Dendritic cell treated with granulocyte-macrophage colony-stimulating factor and Interleukin-4, amounts not matched to agents 40 ng/mL and 50 ng/mL, for 4 days (primary cell): ENCODE measurements at regions not wholly inside any gene's neighbourhood (a gene's known extent, or its start where the extent isn't known, plus 50 kb on each side); places are given as distances from the start of the nearest gene placed in this dataset.
"Not testable (repeated sequence)": the region's sequence is repeated elsewhere in the genome, so short reads cannot be mapped to it uniquely, and the experiment has no call there.

Experiments used
- H3K27ac Mint-ChIP-seq: one replicate; pipeline ENCODE4 v1.8.0; 2022; ENCODE audit warnings: mild to moderate bottlenecking, mixed read lengths
- H3K27me3 Mint-ChIP-seq: one replicate; pipeline ENCODE4 v1.8.0; 2022; ENCODE audit warnings: mild to moderate bottlenecking, mixed read lengths
- H3K36me3 Mint-ChIP-seq: one replicate; pipeline ENCODE4 v1.8.0; 2022; ENCODE audit warnings: low read depth, mixed read lengths
- H3K4me1 Mint-ChIP-seq: one replicate; pipeline ENCODE4 v1.8.0; 2022; ENCODE audit warnings: low read depth, mixed read lengths
- H3K4me3 Mint-ChIP-seq: one replicate; pipeline ENCODE4 v1.8.0; 2022; ENCODE audit warnings: mild to moderate bottlenecking, moderate library complexity, mixed read lengths
- H3K9me3 Mint-ChIP-seq: one replicate; pipeline ENCODE4 v1.8.0; 2022; ENCODE audit warnings: mixed read lengths
- intact Hi-C: fragments of 100-400 bp; cut with micrococcal nuclease; formaldehyde crosslinking; loops from one replicate; pipeline ENCODE4 v1.15.0; 2022

DNA sequence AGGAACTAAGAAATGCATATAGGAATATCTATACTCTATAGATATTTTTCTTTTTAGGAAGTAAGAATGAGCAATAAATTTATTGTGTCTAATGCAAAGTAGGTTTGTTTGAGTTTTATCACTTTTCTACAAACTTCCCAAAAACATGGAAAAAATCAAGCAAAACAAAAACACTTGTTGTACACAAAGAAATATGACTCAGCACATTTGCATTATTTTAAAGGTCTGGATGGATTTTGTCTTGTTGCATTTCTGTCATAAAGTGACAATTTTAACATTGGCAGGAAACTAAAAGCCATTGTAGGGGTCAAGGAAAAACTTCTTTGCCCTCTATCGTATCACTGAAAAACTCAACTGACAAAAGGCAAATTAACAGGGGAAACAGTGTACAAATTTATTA is 267.2 kb downstream of the PYDC2 start:
- intact Hi-C loops = no loop called here
- no peak overlapping the region for H3K27ac Mint-ChIP-seq

DNA sequence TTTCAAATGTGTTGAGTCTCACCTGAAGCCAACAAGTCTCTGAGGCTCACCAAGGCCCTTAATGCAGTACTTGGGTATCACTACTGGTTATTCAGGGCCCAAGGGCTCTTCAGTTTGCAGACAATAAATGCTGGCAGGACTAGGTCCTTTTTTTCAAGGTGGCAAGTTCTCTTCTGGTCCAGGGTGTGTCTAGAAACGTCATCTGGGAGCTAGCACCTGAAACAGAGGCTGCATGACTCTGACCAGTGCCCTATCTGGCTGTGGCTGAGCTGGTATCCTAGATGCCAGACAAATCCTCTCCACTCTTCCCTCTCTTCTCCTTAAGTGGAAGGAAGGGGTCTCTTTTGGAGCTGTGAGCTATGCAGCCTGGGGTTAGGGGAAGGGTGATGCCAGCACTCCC is 276.8 kb downstream of the PYDC2 start:
- no peaks in the 10 kb centered on the region for H3K27me3 Mint-ChIP-seq
- no peak overlapping the region for H3K27ac Mint-ChIP-seq
- H3K4me3 Mint-ChIP-seq = no peak overlapping the region
- no peaks in the 10 kb centered on the region for H3K36me3 Mint-ChIP-seq
- intact Hi-C loops = no loop called here
- H3K9me3 Mint-ChIP-seq = peaks cover 69% of the 10 kb centered on the region
- H3K4me1 Mint-ChIP-seq = no peaks in the 10 kb centered on the region

More for the DNA sequence above, 267.2 kb downstream of the PYDC2 start:
- Mint-ChIP-seq H3K4me3 (no peak overlapping the region), H3K9me3 (peaks cover 34% of the 10 kb centered on the region), H3K27me3 (no peaks in the 10 kb centered on the region), H3K36me3 (no peaks in the 10 kb centered on the region), H3K4me1 (no peaks in the 10 kb centered on the region)

DNA sequence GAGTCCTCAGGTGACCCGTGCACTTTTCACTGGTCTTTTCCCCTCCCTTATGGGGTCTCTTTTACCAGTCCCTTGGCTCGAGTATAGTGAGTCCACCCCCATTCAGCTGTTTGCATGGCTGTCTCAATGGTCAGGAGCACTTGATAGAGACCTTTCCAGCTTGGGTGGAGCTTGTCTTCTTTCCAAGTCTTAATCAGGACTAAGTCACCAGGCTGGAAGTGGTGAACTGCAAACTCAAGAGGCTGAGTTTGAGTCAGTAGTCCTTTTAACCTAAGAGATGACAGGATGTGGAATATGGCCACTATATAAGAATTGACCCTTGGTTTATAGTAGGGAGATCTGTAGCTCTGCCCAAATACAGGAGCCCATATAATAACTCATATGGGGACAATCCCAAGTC is 279.7 kb downstream of the PYDC2 start:
- no peak overlapping the region for H3K4me3 Mint-ChIP-seq
- H3K36me3 Mint-ChIP-seq = no peaks in the 10 kb centered on the region
- H3K27ac Mint-ChIP-seq = no peak overlapping the region
- intact Hi-C loops = no loop called here
- H3K9me3 Mint-ChIP-seq = peaks cover 63% of the 10 kb centered on the region
- no peaks in the 10 kb centered on the region for H3K27me3 Mint-ChIP-seq
- no peaks in the 10 kb centered on the region for H3K4me1 Mint-ChIP-seq

DNA sequence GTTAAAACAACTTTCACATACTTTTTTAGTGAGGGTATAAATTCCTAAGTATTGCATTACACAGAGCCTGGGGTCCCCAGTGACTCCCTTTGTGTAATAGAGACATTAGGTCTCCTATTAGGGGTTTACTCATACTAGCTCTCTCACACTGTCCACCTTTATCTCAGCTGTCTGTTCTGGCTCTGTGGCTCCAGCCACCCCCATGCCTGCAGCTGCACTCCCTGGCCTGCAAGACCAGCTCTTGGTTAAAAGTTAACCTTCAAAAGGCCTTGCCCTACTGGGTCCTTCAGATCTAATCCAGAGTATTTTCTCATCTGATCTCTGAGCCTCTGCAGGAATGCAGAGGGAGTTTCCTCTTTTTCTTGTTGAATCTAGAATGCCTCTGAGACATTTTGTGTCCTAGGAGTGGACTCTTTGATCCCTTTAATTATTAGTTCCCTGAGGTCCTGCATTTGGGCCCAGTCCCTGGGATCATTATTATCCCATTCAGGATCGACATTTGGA is 280.9 kb downstream of the PYDC2 start:
- H3K27me3 Mint-ChIP-seq, H3K36me3 Mint-ChIP-seq, intact Hi-C loops, H3K27ac Mint-ChIP-seq, H3K4me3 Mint-ChIP-seq, H3K4me1 Mint-ChIP-seq: not testable (repeated sequence)
- H3K9me3 Mint-ChIP-seq = peaks cover 63% of the 10 kb centered on the region

DNA sequence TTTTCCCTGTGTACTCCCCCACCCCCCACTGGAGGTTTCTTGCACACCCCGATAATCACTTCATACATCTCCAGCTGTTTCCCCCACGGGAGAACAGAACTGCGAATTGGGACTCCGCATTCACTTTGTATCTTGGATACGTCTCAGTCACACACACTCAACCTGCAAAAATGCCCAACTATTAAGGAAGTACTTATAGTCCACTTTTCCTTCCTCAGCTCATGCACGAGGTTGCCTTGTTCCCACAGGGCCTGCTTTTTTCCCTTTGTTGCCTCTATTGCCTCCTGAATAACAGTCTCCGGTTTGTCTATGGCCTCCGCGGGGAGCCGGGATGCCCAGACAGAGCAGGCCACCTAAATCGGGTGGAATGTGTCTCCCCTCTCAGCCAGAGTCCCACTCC is 282.3 kb downstream of the PYDC2 start:
- Mint-ChIP-seq H3K4me1 (no peaks in the 10 kb centered on the region), H3K4me3 (no peak overlapping the region), H3K9me3 (peaks cover 52% of the 10 kb centered on the region), H3K36me3 (no peaks in the 10 kb centered on the region), H3K27ac (no peak overlapping the region), H3K27me3 (no peaks in the 10 kb centered on the region)
- intact Hi-C loops = no loop called here

DNA sequence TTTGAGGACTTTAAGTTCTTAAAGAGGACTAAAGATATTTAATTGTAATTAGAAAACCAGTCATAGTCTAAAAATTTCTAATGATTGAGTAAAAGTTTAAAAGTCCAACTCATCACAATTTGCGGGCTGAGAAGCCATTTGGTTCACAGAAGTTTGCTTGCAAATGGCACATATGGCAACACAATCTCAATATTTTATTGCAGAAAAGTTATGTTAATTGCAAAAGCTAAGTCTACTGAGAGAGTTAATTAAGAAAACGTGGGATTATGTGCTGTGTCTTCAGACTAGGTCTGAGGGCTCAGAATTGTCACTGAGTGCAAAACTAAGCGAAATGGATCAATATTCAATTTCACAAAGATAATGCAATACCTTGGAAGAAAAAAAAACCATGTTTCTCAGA is 289.7 kb downstream of the PYDC2 start:
- Mint-ChIP-seq H3K27me3 (no peaks in the 10 kb centered on the region), H3K9me3 (peaks cover 5% of the 10 kb centered on the region), H3K4me1 (no peaks in the 10 kb centered on the region), H3K4me3 (no peak overlapping the region), H3K36me3 (no peaks in the 10 kb centered on the region), H3K27ac (no peak overlapping the region)
- intact Hi-C loops = no loop called here

DNA sequence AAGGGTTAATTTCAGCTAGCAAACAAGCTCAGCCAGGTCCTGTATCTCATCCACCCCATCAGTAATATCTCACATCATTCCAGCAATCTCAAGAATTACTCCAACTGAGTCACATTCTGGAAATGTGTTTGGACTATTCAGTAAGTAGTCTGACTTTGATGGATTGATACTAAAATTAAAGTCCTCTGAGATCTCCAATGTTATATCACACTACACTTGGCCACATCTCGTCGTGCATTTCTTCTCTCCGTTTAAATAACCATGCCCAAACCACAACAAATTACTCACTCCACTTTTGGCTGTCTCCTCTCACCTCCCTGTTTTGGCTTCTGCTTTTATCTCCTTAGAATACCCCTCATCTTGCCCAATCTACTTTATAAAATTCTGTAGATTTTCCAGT is 292.2 kb downstream of the PYDC2 start:
- Mint-ChIP-seq H3K36me3 (no peaks in the 10 kb centered on the region), H3K27ac (no peak overlapping the region), H3K27me3 (no peaks in the 10 kb centered on the region), H3K4me1 (no peaks in the 10 kb centered on the region), H3K4me3 (no peak overlapping the region), H3K9me3 (peaks cover 19% of the 10 kb centered on the region)
- intact Hi-C loops = no loop called here

DNA sequence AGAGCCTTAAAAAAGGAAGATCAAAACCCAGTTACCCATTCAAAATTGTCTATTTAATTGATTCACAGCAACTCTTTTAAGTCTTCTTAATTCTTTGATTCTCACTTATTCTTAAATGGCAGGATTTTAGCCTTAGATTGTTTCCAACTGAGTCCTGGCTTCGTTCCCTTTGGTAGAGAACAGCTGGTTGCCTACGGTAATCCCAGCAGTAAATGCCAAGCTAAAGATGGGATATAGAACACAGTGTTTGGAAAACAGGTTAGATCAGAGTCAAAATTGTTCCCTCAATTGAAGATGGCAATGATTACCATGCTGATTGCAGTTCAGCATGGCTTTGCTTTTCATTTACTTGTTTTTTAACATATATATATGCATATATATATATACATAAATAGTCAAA is 300.9 kb downstream of the PYDC2 start:
- H3K9me3 Mint-ChIP-seq = peaks cover 23% of the 10 kb centered on the region
- no peaks in the 10 kb centered on the region for H3K36me3 Mint-ChIP-seq
- no peaks in the 10 kb centered on the region for H3K4me1 Mint-ChIP-seq

DNA sequence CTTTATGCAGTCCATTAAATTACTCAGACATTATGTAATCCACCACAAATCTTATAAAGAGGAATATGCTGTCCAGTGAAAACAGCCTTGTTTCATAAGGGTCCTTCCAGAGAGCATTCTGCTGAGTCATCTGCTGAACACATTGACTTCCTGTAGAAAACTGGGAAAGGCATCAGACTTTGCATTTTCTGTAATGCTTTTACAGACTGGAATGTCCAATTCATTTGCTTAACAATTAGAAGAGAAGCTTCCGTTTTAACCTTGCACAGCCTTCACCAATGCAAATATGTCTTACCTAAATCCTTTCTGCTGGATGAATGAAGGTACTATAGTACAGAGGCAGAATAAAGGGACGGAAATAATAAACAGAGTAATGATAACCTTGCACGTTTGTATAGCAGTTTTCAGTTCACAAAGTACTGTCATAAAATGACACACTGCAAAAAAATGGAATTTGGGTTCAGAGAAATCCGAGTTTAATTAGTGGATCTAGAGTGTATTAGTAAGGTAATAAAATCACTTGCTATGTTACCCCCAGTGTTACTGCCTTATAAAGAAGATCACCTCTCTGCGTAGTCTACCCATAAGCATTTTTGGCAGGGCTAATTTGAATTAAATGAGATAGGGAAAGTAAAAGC is 301.5 kb downstream of the PYDC2 start:
- intact Hi-C loops = no loop called here
- Mint-ChIP-seq H3K36me3 (no peaks in the 10 kb centered on the region), H3K27me3 (no peaks in the 10 kb centered on the region), H3K4me1 (no peaks in the 10 kb centered on the region), H3K4me3 (no peak overlapping the region), H3K27ac (no peak overlapping the region), H3K9me3 (peaks cover 23% of the 10 kb centered on the region)

More for the DNA sequence above, 300.9 kb downstream of the PYDC2 start:
- intact Hi-C loops = no loop called here
- H3K27me3 Mint-ChIP-seq = no peaks in the 10 kb centered on the region
- no peak overlapping the region for H3K27ac Mint-ChIP-seq
- H3K4me3 Mint-ChIP-seq = no peak overlapping the region

DNA sequence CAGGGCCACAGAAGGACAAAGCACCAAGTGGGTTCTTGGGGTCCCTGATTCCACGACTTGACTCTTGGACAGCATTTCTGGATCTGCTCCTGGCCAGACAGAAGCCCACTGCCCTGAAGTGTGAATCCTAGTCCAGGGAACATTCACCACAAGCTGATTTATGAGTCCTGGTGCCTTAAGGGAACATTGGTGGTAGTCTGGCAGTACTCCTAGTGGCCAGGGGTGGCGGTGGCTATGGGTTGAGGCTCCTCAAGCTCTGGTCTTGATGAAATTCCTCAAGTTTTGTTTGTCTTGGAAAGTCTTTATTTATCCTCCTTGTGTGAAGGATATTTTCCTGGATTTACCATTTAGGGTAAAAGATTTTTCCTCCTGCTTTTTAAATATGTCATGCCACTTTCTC is 307.5 kb downstream of the PYDC2 start:
- Mint-ChIP-seq H3K4me3 (no peak overlapping the region), H3K27ac (no peak overlapping the region), H3K36me3 (no peaks in the 10 kb centered on the region), H3K27me3 (no peaks in the 10 kb centered on the region), H3K4me1 (no peaks in the 10 kb centered on the region), H3K9me3 (peaks cover 40% of the 10 kb centered on the region)
- intact Hi-C loops = no loop called here

DNA sequence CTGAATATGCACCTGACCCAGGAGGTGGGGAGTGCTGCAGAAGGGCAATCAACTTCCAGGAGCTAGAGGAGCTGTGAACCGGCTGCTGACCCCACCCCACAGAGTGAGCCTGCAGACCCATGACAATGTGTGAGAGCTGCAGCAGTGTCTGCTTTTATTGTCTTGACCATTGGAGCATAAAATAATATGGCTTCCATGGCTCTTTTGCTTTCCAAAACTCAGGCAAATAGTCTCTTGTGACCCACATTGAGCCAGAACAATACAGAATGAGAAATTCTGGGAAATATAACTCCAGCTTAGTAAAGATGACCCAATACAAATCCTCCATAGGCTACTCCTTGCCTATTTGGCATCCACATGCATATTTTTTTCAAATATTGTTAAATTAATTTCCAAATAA is 309.6 kb downstream of the PYDC2 start:
- peaks cover 50% of the 10 kb centered on the region for H3K9me3 Mint-ChIP-seq
- intact Hi-C loops = no loop called here
- H3K27ac Mint-ChIP-seq = no peak overlapping the region
- no peak overlapping the region for H3K4me3 Mint-ChIP-seq
- H3K27me3 Mint-ChIP-seq = no peaks in the 10 kb centered on the region
- H3K4me1 Mint-ChIP-seq = no peaks in the 10 kb centered on the region
- no peaks in the 10 kb centered on the region for H3K36me3 Mint-ChIP-seq

DNA sequence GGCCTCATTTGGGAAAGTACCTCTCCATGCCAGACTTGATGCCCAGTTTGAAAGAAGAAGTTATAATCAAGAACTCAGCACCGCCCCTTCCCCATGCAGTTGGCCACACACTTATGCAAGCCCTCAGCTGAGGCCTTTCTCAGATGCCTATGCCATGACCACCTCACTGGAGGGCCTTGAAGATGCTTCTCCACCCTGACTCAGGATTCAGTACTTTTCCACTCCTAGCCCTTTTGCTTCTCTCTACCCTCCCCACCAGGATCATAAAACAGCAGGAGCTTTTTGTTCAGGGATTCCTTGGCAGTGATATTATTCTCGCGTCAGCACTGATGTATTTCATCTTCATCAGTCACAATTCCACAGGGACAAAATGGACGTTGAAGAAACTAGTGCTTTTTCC is 313.5 kb downstream of the PYDC2 start:
- peaks cover 53% of the 10 kb centered on the region for H3K9me3 Mint-ChIP-seq
- intact Hi-C loops = no loop called here
- H3K27ac Mint-ChIP-seq = no peak overlapping the region
- no peaks in the 10 kb centered on the region for H3K36me3 Mint-ChIP-seq
- no peaks in the 10 kb centered on the region for H3K4me1 Mint-ChIP-seq
- no peaks in the 10 kb centered on the region for H3K27me3 Mint-ChIP-seq
- H3K4me3 Mint-ChIP-seq = no peak overlapping the region

DNA sequence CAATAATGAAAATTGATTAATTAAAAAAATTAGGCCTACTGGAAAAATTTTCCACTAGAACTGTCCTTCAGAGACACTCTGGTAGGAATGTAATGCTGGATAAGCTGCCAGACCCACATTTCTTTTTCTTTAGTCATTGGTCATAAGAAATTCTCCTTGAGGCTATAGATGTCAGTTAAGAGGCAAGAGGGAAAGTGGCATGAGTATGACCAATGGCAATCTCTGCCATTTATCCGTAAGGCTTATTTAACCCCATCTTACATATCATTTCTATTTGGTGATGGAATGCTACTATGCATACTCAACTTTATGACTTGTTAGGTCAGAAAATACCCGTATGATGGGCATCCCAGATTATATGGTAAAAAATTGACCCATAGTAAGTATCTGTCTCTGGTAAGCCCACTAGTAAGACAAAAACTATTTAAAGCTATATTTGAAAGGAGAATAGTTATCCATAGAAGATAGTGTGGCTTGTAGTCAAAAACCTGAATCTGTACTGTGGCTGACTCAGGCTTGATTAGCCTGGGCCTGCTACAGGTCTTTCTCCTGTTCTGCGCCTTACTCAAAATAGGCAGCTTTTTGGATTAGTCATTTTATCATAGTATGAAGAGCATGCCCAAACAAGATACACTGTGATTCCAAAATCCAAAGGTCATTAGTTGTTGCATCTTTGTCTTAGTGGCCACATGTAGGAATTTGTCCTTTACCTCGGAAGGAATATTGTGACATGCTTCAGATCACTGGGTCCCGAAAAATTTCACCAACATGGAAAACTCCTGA is 314.7 kb downstream of the PYDC2 start:
- Mint-ChIP-seq H3K4me1 (no peaks in the 10 kb centered on the region), H3K27ac (no peak overlapping the region), H3K36me3 (no peaks in the 10 kb centered on the region), H3K9me3 (peaks cover 47% of the 10 kb centered on the region), H3K27me3 (no peaks in the 10 kb centered on the region), H3K4me3 (no peak overlapping the region)
- intact Hi-C loops = no loop called here

DNA sequence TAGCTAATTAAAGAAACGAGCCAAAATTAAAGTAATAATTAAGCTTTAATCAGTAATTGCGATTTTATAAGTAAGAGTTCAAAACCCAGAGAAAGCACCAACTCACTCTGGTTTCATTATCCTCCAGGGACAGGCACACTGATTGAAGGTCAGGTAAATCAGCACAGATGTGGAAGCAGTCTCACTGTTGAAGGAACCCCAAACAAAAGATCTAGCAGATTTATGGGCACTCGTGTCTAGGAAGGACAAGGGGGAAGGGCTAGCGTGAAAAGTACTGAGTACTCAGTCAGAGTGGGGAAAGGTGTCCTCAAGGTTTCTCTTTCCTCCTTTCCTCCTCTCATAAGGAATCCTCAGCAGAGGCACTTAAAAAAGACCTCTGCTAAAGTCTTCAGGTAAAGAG is 320.1 kb downstream of the PYDC2 start:
- no peaks in the 10 kb centered on the region for H3K27me3 Mint-ChIP-seq

DNA sequence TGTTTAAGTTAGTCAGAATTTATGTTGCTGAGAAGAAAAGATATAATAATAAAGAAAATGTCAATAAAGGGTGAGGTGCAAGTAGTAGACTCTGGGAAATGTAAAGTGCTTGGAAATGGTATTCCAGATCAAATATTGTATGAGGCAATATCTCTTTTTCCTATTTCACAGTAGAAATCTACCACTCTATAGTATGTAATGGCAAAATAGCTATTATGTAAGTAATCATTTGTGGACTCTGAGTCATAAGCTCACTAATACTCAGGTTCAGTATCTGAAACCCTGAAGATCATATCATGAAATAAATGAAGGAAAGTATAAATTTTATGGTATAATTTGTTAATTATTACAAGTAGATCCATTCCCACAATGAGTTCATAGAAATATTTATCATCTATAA is 322.1 kb downstream of the PYDC2 start:
- no peak overlapping the region for H3K4me3 Mint-ChIP-seq
- intact Hi-C loops = no loop called here
- no peaks in the 10 kb centered on the region for H3K4me1 Mint-ChIP-seq
- no peaks in the 10 kb centered on the region for H3K27me3 Mint-ChIP-seq
- H3K9me3 Mint-ChIP-seq = peaks cover 42% of the 10 kb centered on the region
- H3K36me3 Mint-ChIP-seq = no peaks in the 10 kb centered on the region
- no peak overlapping the region for H3K27ac Mint-ChIP-seq

More for the DNA sequence above, 320.1 kb downstream of the PYDC2 start:
- H3K36me3 Mint-ChIP-seq = no peaks in the 10 kb centered on the region
- no peak overlapping the region for H3K27ac Mint-ChIP-seq
- H3K4me1 Mint-ChIP-seq = no peaks in the 10 kb centered on the region
- intact Hi-C loops = no loop called here
- H3K4me3 Mint-ChIP-seq = no peak overlapping the region
- peaks cover 59% of the 10 kb centered on the region for H3K9me3 Mint-ChIP-seq
